Stomach (tissue), 4 donors: ENCODE measurements at regions not wholly inside any gene's neighbourhood (a gene's known extent, or its start where the extent isn't known, plus 50 kb on each side); places are given as distances from the start of the nearest gene placed in this dataset.
"Not testable (repeated sequence)": the region's sequence is repeated elsewhere in the genome, so short reads cannot be mapped to it uniquely, and the experiment has no call there.

Source experiments
- CTCF ChIP-seq, 7 experiments: fragments of 450-650 bp in 4 of 7; fragments of 200-600 bp in 3 of 7; sonication (generic) in 3 of 7; IDR thresholded peaks; one replicate each; pipeline ENCODE4 v1.5.1; 2016 to 2019; ENCODE audit warnings: antibody characterized with exemption in 7 of 7, control low read depth in 2 of 7, mild to moderate bottlenecking in 1 of 7
- EP300 ChIP-seq: sonication (generic); formaldehyde crosslinking; IDR thresholded peaks from one replicate; pipeline ENCODE4 v1.6.1; 2017; ENCODE audit warnings: antibody characterized with exemption
- POLR2A ChIP-seq, 4 donors: fragments of 450-650 bp; IDR thresholded peaks; one replicate each; pipeline ENCODE4 v1.6.1; 2016; ENCODE audit warnings: antibody characterized with exemption in 4 of 4, control low read depth in 2 of 4, mild to moderate bottlenecking in 1 of 4, moderate library complexity in 1 of 4
- POLR2AphosphoS5 ChIP-seq, 3 donors: sonication (generic); formaldehyde crosslinking; IDR thresholded peaks; one replicate each; pipeline ENCODE4 v1.6.1; 2016; ENCODE audit warnings: antibody characterized with exemption in 3 of 3

GRCh38 chrX:144208360-144209024, 324.6 kb downstream of the UBE2NL start:
- not testable (repeated sequence) for TF ChIP-seq CTCF (IDR thresholded peaks at IDR 0.05); EP300; POLR2AphosphoS5 (IDR thresholded peaks at IDR 0.05); POLR2A (IDR thresholded peaks at IDR 0.05)
